ENCODE measurements at regions not wholly inside any gene's neighbourhood (a gene's known extent, or its start where the extent isn't known, plus 50 kb on each side); places are given as distances from the start of the nearest gene placed in this dataset.

GRCh38 chr15:62342959-62343358 is 177.9 kb upstream of the C2CD4B start:
- Histone ChIP-seq H3K9me3 (ENCODE audit: low read length) (no peaks in the 10 kb centered on the region), H3K4me3 (ENCODE audit: low read length) (no peak overlapping the region), H3F3A (ENCODE audit: insufficient read depth, low read length, poor library complexity, severe bottlenecking) (no peaks in the 10 kb centered on the region), H3K27me3 (ENCODE audit: insufficient read depth, low read depth, low read length) (no peaks in the 10 kb centered on the region), H3K27ac (ENCODE audit: low read length) (no peak overlapping the region), H3K9ac (ENCODE audit: low read length) (no peak overlapping the region), H2AFZ (ENCODE audit: low read depth, low read length) (no peak overlapping the region), H3K36me3 (ENCODE audit: insufficient read depth, low read length) (no peaks in the 10 kb centered on the region), H3K9me2 (ENCODE audit: insufficient read depth, low read length) (no peaks in the 10 kb centered on the region), H4K20me1 (ENCODE audit: insufficient read depth) (no peaks in the 10 kb centered on the region), H3K4me2 (ENCODE audit: low read length) (no peak overlapping the region), H3K79me2 (replicated peaks; ENCODE audit: insufficient read depth, low read length) (no peaks in the 10 kb centered on the region)
- no peak for TF ChIP-seq MXI1 (conservative IDR thresholded peaks at IDR 0.05; ENCODE audit: poor library complexity, severe bottlenecking)
- no peak for TF ChIP-seq POLR2AphosphoS5 (IDR thresholded peaks at IDR 0.05)
- TF ChIP-seq SMC3 (conservative IDR thresholded peaks at IDR 0.05; ENCODE audit: poor library complexity), result no peak

GRCh38 chr15:62343397-62343796 is 178.3 kb upstream of the C2CD4B start:
- Histone ChIP-seq H3K36me3 (ENCODE audit: insufficient read depth, low read length) (no peaks in the 10 kb centered on the region), H3K79me2 (replicated peaks; ENCODE audit: insufficient read depth, low read length) (no peaks in the 10 kb centered on the region), H3K9me3 (ENCODE audit: low read length) (no peaks in the 10 kb centered on the region), H3K27me3 (ENCODE audit: insufficient read depth, low read depth, low read length) (no peaks in the 10 kb centered on the region), H3K4me3 (ENCODE audit: low read length) (no peak overlapping the region), H4K20me1 (ENCODE audit: insufficient read depth) (no peaks in the 10 kb centered on the region), H3K9ac (ENCODE audit: low read length) (no peak overlapping the region), H3F3A (ENCODE audit: insufficient read depth, low read length, poor library complexity, severe bottlenecking) (no peaks in the 10 kb centered on the region), H3K27ac (ENCODE audit: low read length) (no peak overlapping the region), H3K9me2 (ENCODE audit: insufficient read depth, low read length) (no peaks in the 10 kb centered on the region), H2AFZ (ENCODE audit: low read depth, low read length) (no peak overlapping the region), H3K4me2 (ENCODE audit: low read length) (no peak overlapping the region)
- TF ChIP-seq POLR2AphosphoS5 (IDR thresholded peaks at IDR 0.05) (no peak), RAD21 (conservative IDR thresholded peaks at IDR 0.05) (no peak), TAF1 (IDR thresholded peaks at IDR 0.05; ENCODE audit: low read depth) (no peak), EZH2 (IDR thresholded peaks at IDR 0.05; ENCODE audit: borderline replicate concordance, insufficient read depth, low read length, poor library complexity, severe bottlenecking) (no peak), MXI1 (conservative IDR thresholded peaks at IDR 0.05; ENCODE audit: poor library complexity, severe bottlenecking) (no peak), REST (IDR thresholded peaks at IDR 0.05; ENCODE audit: borderline replicate concordance) (no peak), EP300 (conservative IDR thresholded peaks at IDR 0.05; ENCODE audit: poor library complexity, severe bottlenecking) (no peak), CTCF (IDR thresholded peaks at IDR 0.05; ENCODE audit: poor library complexity, severe bottlenecking) (no peak), SMC3 (conservative IDR thresholded peaks at IDR 0.05; ENCODE audit: poor library complexity) (no peak)
